ENCODE measurements at regions not wholly inside any gene's neighbourhood (a gene's known extent, or its start where the extent isn't known, plus 50 kb on each side); places are given as distances from the start of the nearest gene placed in this dataset.

DNA sequence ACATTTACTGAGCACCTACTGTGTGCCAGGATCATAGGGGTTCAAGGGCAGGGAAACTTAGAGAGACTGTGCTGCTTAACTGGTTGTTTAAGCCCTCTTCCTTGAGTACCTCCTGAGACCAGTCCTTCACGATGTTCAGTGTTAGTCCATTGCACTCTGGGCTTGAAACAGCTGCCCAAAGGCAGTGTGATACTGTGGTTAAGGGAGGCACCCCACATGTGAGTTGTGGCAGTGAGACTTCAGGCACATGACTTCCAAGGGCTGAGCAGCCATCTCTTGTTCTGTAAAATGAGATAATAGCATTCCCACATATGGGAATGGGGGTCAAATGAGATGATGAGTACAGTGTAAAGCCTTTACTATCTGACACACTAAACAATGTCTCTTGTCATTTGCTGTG is 75.1 kb downstream of the LINGO1 start:
- DNase-seq: no peak

DNA sequence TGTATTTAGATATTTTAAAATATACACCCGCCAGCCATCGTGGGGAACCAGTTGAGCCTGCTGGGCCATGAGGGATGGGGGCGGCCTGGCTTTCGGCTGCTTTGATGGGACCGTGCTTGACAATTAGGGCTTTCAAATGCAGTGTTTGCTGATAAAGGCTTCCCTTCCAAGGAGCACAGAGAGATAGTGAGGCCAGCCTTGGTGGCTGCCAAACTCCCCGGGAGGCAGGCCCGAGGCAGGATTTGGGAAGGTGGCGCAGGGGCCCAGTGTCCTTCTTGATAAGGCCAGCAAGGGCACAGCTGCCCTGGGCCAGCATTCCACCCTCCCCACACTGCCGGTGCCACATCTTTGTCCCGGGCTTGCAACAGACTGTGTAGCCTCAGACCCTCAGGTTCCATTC is 75.6 kb downstream of the LINGO1 start:
- no peak for DNase-seq

DNA sequence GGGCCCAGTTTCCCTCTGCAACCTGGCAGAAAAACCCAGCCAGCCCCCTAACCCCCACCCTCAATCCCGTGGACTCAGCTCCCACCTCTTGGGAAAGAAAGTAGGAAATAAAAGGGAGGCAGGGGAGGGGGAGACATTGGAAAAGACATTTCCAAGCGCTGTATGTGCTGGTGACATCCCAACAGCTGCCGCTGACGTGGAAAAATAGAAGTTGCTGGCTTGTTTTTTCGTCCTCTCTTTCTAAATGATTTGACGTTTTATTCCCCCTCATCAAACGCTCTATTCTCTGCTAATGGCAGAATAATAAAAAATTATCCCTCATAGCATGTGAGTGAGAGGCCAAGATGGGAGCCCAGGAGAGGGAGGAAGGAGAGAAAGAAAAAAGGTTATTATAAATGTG is 76.1 kb downstream of the LINGO1 start:
- no peak for DNase-seq

GRCh38 chr15:77555232-77555631 is 77.5 kb downstream of the LINGO1 start:
- DNase-seq: no peak

GRCh38 chr15:77554306-77555080 is 78.2 kb downstream of the LINGO1 start:
- no peak for DNase-seq

DNA sequence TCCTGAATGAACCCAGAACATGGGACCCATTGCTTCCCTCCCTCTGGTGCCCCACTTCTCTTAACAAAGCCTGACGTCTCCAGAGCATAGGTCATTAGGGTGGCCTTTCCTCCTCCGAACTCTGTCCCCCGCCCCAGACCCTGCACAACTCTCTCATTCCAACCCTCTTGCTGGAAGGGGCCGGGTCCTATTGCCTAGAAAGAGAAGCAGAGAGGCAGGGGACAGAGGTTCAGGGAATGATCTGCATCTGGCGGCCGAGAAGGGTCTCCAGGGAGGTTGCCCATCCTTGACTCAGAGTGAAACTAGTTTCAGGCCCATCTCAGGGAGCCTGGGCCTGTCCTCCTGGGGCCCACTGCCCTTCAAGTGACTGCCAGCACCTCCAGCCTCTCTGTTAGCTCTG is 79.0 kb downstream of the LINGO1 start:
- DNase-seq: no peak

DNA sequence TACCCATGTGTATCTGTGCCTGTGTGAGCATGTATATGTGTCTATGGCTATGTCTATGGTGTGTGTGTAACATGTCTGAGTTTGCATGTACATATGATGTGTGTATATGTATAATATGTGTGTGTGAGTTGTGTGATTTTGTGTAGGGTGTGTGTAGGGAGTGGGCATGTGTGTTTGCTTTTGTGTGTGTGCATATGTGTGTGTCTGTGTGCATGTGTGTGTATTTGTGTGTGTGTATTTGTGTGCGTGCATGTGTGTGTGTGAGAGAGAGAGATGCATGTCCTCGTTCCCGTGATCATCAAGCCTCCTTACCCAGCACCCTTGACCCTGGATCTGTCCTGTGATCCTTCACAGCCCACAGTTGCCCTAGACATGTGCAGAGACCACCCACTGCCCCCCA is 79.5 kb downstream of the LINGO1 start:
- no peak for DNase-seq

DNA sequence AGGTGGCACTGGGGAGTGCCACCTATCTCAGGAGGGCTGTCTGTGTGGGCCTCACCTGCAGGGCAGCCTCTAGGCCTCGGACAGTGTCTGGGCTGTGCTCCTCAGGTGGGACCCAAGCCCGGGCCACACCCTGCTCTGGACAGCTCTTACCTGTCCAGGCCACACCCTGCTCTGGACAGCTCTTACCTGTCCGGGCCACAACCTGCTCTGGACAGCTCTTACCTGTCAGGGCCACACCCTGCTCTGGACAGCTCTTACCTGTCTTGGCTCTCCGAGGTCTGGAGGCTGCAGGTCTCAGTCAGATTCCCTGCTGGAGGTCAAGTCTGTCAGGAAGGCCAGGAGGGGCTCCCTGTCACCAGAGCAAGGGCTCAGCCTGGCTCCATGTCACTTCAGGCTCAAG is 80.6 kb downstream of the LINGO1 start:
- DNase-seq: no peak

GRCh38 chr15:77550301-77551251 is 82.1 kb downstream of the LINGO1 start:
- DNase-seq: no peak

- no peak for DNase-seq
These were observed 83.0 kb downstream of the LINGO1 start for GRCh38 chr15:77549576-77550288.

GRCh38 chr15:77548589-77549557 is 83.8 kb downstream of the LINGO1 start:
- no peak for DNase-seq

- DNase-seq: no peak
These were observed 84.7 kb downstream of the LINGO1 start for GRCh38 chr15:77547801-77548588.

- no peak for DNase-seq
These were observed 85.8 kb downstream of the LINGO1 start for GRCh38 chr15:77546870-77547269.

GRCh38 chr15:77546050-77546501 is 86.6 kb downstream of the LINGO1 start:
- DNase-seq: no peak

DNA sequence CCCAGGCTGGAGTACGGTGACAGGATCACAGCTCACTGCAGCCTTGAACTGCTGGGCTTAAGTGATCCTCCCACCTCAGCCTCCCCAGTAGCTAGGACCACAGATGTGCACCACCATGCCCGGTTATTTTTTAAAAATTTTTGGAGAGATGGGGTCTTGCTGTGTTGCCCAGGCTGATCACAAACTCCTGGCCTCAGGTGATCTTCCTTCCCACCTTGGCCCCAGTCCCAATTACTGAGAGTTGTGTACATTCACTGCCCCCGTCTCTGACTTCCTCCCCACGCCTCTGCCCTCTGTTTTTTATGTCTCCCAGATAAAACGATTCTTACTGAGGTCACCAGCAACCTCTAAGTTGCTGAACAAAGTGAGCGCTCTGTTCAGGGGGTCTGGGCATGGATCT is 87.7 kb downstream of the LINGO1 start:
- DNase-seq: no peak

GRCh38 chr15:77544162-77544561 is 88.5 kb downstream of the LINGO1 start:
- DNase-seq: no peak

- peak; percentile 70 for DNase-seq
These were observed 89.4 kb downstream of the LINGO1 start for GRCh38 chr15:77543159-77543882.

GRCh38 chr15:77542491-77543001 is 90.2 kb downstream of the LINGO1 start:
- no peak for DNase-seq

- DNase-seq: no peak
These were observed 91.1 kb downstream of the LINGO1 start for GRCh38 chr15:77541421-77542181.
